ENCODE measurements at regions not wholly inside any gene's neighbourhood (a gene's known extent, or its start where the extent isn't known, plus 50 kb on each side); places are given as distances from the start of the nearest gene placed in this dataset.

DNA sequence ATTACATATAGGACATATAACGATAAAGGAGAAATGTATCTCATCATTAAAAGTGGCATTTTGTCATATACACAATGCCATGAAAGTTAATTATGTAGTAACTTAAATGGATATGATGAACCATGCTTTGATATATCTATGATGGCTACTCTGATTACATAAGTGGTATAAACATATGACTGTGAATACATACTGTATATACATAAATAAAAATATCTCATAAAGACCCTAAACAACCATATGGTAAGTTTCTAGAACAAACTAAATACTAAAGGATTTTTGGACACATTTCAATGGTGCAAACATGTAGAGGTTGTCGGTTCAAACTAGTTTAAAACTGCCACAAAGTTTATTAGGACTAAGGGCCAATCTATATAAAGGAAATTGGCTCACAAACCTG is 849.6 kb upstream of the INTU start:
- H3K9me3 ChIP-seq (replicated peaks; ENCODE audit: insufficient read depth, low read length) = no peaks in the 10 kb centered on the region
- H3F3A ChIP-seq (ENCODE audit: insufficient read depth, low read length) = no peaks in the 10 kb centered on the region
- no peak for DNase-seq
- H3K4me1 ChIP-seq (ENCODE audit: low read length) = no peaks in the 10 kb centered on the region
- H2AFZ ChIP-seq (ENCODE audit: low read length) = no peak overlapping the region
- no peak overlapping the region for H3K9ac ChIP-seq (ENCODE audit: low read length)
- no peaks in the 10 kb centered on the region for H3K27me3 ChIP-seq (replicated peaks; ENCODE audit: insufficient read depth, low read length)
- no peak overlapping the region for H3K4me3 ChIP-seq (ENCODE audit: low read length)
- no peaks in the 10 kb centered on the region for H3K36me3 ChIP-seq (replicated peaks; ENCODE audit: insufficient read depth, low read length)
- H4K20me1 ChIP-seq (ENCODE audit: insufficient read depth, low read length) = no peaks in the 10 kb centered on the region
- no peak overlapping the region for H3K27ac ChIP-seq (ENCODE audit: low read length)
- H3K4me2 ChIP-seq (ENCODE audit: low read depth, low read length) = no peak overlapping the region
- TF ChIP-seq EZH2 (optimal IDR thresholded peaks at IDR 0.05; ENCODE audit: low read depth, low read length) = no peak
- TF ChIP-seq CTCF (IDR thresholded peaks at IDR 0.05; ENCODE audit: low read length) = no peak
- no peak for TF ChIP-seq EZH2phosphoT487 (IDR thresholded peaks at IDR 0.05; ENCODE audit: low read length)
- H3K79me2 ChIP-seq (ENCODE audit: low read length) = no peaks in the 10 kb centered on the region
- no peaks in the 10 kb centered on the region for H3K9me2 ChIP-seq (replicated peaks; ENCODE audit: insufficient read depth, low read length)

DNA sequence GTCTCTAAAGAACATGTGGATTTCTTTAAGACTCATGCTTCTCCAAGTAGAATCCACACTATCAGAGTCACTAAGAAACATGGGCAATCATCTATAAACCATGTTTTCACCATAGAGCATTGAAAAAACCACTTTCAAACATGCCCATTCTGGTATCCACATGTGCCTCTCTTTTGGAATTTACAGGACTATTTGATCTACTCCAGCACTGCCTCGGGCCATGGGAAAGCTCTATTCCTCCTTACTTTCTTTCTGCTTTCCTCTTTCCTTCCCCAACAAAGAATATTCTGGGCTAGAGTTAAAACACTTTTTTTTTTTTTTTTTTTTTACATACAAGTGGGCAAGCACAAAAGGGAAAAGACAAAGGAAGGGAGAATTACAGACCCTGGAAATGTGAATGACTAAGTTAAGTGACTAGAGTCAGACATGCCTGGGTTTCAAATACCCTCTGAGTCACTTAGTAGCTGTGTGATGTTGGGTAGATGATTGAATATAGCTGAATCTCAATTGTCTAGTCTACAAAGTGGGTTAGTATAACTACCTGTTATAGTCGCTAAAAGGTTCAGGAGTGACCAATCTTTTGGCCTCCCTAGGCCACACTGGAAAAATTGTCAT is 847.7 kb upstream of the INTU start:
- Histone ChIP-seq H3K79me2 (ENCODE audit: low read length) (no peaks in the 10 kb centered on the region), H2AFZ (ENCODE audit: low read length) (no peak overlapping the region), H3F3A (ENCODE audit: insufficient read depth, low read length) (no peaks in the 10 kb centered on the region), H4K20me1 (ENCODE audit: insufficient read depth, low read length) (no peaks in the 10 kb centered on the region), H3K9ac (ENCODE audit: low read length) (no peak overlapping the region), H3K4me2 (ENCODE audit: low read depth, low read length) (no peak overlapping the region), H3K4me1 (ENCODE audit: low read length) (no peaks in the 10 kb centered on the region), H3K27ac (ENCODE audit: low read length) (no peak overlapping the region), H3K9me3 (replicated peaks; ENCODE audit: insufficient read depth, low read length) (no peaks in the 10 kb centered on the region), H3K4me3 (ENCODE audit: low read length) (no peak overlapping the region), H3K27me3 (replicated peaks; ENCODE audit: insufficient read depth, low read length) (no peaks in the 10 kb centered on the region), H3K9me2 (replicated peaks; ENCODE audit: insufficient read depth, low read length) (no peaks in the 10 kb centered on the region), H3K36me3 (replicated peaks; ENCODE audit: insufficient read depth, low read length) (no peaks in the 10 kb centered on the region)
- DNase-seq = no peak
- TF ChIP-seq CTCF (IDR thresholded peaks at IDR 0.05; ENCODE audit: low read length) (no peak), EZH2phosphoT487 (IDR thresholded peaks at IDR 0.05; ENCODE audit: low read length) (no peak), EZH2 (optimal IDR thresholded peaks at IDR 0.05; ENCODE audit: low read depth, low read length) (no peak)

DNA sequence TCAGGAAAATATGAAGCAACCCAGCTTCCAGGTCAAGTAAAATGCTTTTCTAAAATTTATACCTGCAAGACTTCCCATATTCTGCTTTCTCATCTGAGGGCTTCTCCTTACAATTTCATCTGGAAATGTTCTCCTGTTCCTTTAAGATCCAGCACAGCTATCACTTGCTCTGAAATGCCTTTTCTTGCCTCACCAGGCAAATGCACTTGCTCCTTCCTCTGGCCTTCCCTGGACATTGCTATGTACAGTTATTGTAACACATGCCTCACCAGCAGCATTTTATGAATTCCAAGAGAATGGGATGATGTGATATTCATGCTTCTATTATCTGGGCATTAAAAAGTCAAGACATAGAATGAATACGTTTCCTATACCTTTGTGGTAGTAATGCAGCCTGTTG is 842.1 kb upstream of the INTU start:
- no peaks in the 10 kb centered on the region for H3K9me3 ChIP-seq (replicated peaks; ENCODE audit: insufficient read depth, low read length)
- H3K4me1 ChIP-seq (ENCODE audit: low read length) = no peaks in the 10 kb centered on the region
- DNase-seq = no peak
- H2AFZ ChIP-seq (ENCODE audit: low read length) = no peak overlapping the region
- no peaks in the 10 kb centered on the region for H3K27me3 ChIP-seq (replicated peaks; ENCODE audit: insufficient read depth, low read length)
- no peaks in the 10 kb centered on the region for H3K79me2 ChIP-seq (ENCODE audit: low read length)
- no peak overlapping the region for H3K4me3 ChIP-seq (ENCODE audit: low read length)
- no peaks in the 10 kb centered on the region for H3K36me3 ChIP-seq (replicated peaks; ENCODE audit: insufficient read depth, low read length)
- TF ChIP-seq EZH2phosphoT487 (IDR thresholded peaks at IDR 0.05; ENCODE audit: low read length) (no peak), EZH2 (optimal IDR thresholded peaks at IDR 0.05; ENCODE audit: low read depth, low read length) (no peak), CTCF (IDR thresholded peaks at IDR 0.05; ENCODE audit: low read length) (no peak)
- H3F3A ChIP-seq (ENCODE audit: insufficient read depth, low read length) = no peaks in the 10 kb centered on the region
- H3K9ac ChIP-seq (ENCODE audit: low read length) = no peak overlapping the region
- H3K4me2 ChIP-seq (ENCODE audit: low read depth, low read length) = no peak overlapping the region
- H4K20me1 ChIP-seq (ENCODE audit: insufficient read depth, low read length) = no peaks in the 10 kb centered on the region
- H3K9me2 ChIP-seq (replicated peaks; ENCODE audit: insufficient read depth, low read length) = no peaks in the 10 kb centered on the region
- H3K27ac ChIP-seq (ENCODE audit: low read length) = no peak overlapping the region
